Keratinocyte (primary cell): ENCODE measurements at regions not wholly inside any gene's neighbourhood (a gene's known extent, or its start where the extent isn't known, plus 50 kb on each side); places are given as distances from the start of the nearest gene placed in this dataset.

ENCODE experiments used
- DNase-seq: peaks from one replicate; pipeline ENCODE4 v3.0.0-alpha.2; 2011; ENCODE audit warnings: low read depth, missing footprints, low spot score
- FAIRE-seq: peaks from 2 replicates; lab custom pipeline; 2011; peaks lifted over from hg19 to GRCh38; lab: Jason Lieb, UNC
- H2AFZ ChIP-seq: 2 replicates; pipeline ENCODE4 v1.6.0; 2012; ENCODE audit warnings: low read length, control low read depth, inconsistent platforms; ENCODE audit not compliant: control insufficient read depth
- H3K27ac ChIP-seq: 2 replicates; pipeline ENCODE4 v1.5.1; 2011; ENCODE audit warnings: low read length; ENCODE audit not compliant: control insufficient read depth, insufficient read depth
- H3K27me3 ChIP-seq: 3 replicates; pipeline ENCODE4 v1.6.0; 2011; ENCODE audit warnings: low read length; ENCODE audit not compliant: control insufficient read depth, insufficient read depth; ENCODE audit errors: extremely low read depth
- H3K36me3 ChIP-seq, 2 experiments: 2 replicates in 1 of 2; 3 replicates in 1 of 2; pipeline ENCODE4 v1.5.1; 2011; ENCODE audit warnings: low read length in 2 of 2, mild to moderate bottlenecking in 1 of 2; ENCODE audit not compliant: control insufficient read depth in 2 of 2, insufficient read depth in 2 of 2; ENCODE audit errors: extremely low read depth in 1 of 2
- H3K4me1 ChIP-seq: 3 replicates; pipeline ENCODE4 v1.5.1; 2011; ENCODE audit warnings: low read length; ENCODE audit not compliant: control insufficient read depth, insufficient read depth; ENCODE audit errors: extremely low read depth
- H3K4me2 ChIP-seq: 3 replicates; pipeline ENCODE4 v1.6.0; 2011; ENCODE audit warnings: low read depth, low read length; ENCODE audit not compliant: control insufficient read depth, insufficient read depth; ENCODE audit errors: extremely low read depth
- H3K4me3 ChIP-seq, 3 experiments: fragments of 200-600 bp in 1 of 3; sonication (generic) in 1 of 3; 2 replicates in 2 of 3; 3 replicates in 1 of 3; pipeline ENCODE4 v1.5.1; 2011 to 2016; ENCODE audit warnings: low read length in 3 of 3, mild to moderate bottlenecking in 3 of 3, control low read depth in 2 of 3, inconsistent platforms in 1 of 3, low read depth in 1 of 3, mixed read lengths in 1 of 3, mixed run types in 1 of 3, moderate library complexity in 1 of 3; ENCODE audit not compliant: control insufficient read depth in 2 of 3, insufficient read depth in 2 of 3; ENCODE audit errors: extremely low read depth in 1 of 3
- H3K79me2 ChIP-seq: 2 replicates; pipeline ENCODE4 v1.6.0; 2012; ENCODE audit warnings: low read length; ENCODE audit not compliant: control insufficient read depth, insufficient read depth
- H3K9ac ChIP-seq: 3 replicates; pipeline ENCODE4 v1.6.0; 2011; ENCODE audit warnings: low read length; ENCODE audit not compliant: control insufficient read depth, insufficient read depth; ENCODE audit errors: extremely low read depth
- H3K9me1 ChIP-seq: 3 replicates; pipeline ENCODE4 v1.6.0; 2011; ENCODE audit warnings: low read length; ENCODE audit not compliant: control insufficient read depth, insufficient read depth; ENCODE audit errors: extremely low read depth
- H3K9me3 ChIP-seq: 2 replicates; pipeline ENCODE4 v1.5.1; 2012; ENCODE audit warnings: low read depth, low read length; ENCODE audit not compliant: control insufficient read depth
- H4K20me1 ChIP-seq: 3 replicates; pipeline ENCODE4 v1.6.0; 2011; ENCODE audit warnings: low read length; ENCODE audit not compliant: control insufficient read depth, insufficient read depth; ENCODE audit errors: extremely low read depth
- CTCF ChIP-seq, 3 experiments: IDR thresholded peaks in 1 of 3; conservative IDR thresholded peaks in 1 of 3; optimal IDR thresholded peaks in 1 of 3; 2 replicates in 2 of 3; 3 replicates in 1 of 3; pipeline versions ENCODE3 to v1.5.1; 2011; ENCODE audit warnings: low read length in 3 of 3, mild to moderate bottlenecking in 3 of 3, moderate library complexity in 2 of 3, control low read depth in 1 of 3, inconsistent platforms in 1 of 3; ENCODE audit not compliant: insufficient read depth in 2 of 3; ENCODE audit errors: extremely low read depth in 1 of 3
- EZH2 ChIP-seq: IDR thresholded peaks from one replicate; pipeline ENCODE4 v1.6.1; 2012; ENCODE audit warnings: inconsistent platforms, mild to moderate bottlenecking, low read length, moderate library complexity
- dilution Hi-C: fragments of 300-500 bp; cut with MboI; formaldehyde crosslinking; loops from one replicate; pipeline ENCODE4 v1.7.0; 2020; ENCODE audit warnings: low sequenced_read_pairs; ENCODE audit not compliant: extremely low pct_ligation_motif_present

GRCh38 chr12:11477110-11477509 lies 81.7 kb upstream of the PRB2 start:
- H3K79me2 ChIP-seq: no peaks in the 10 kb centered on the region
- TF ChIP-seq EZH2 (no peak), CTCF (optimal IDR thresholded peaks at IDR 0.05 in 1 of 3, IDR thresholded peaks at IDR 0.05 in 1 of 3, conservative IDR thresholded peaks at IDR 0.05 in 1 of 3; ENCODE audit: extremely low read depth in 1 of 3, insufficient read depth in 2 of 3, low read length in 3 of 3) (no peak)
- no peak overlapping the region for H2AFZ ChIP-seq
- H3K4me1 ChIP-seq: no peaks in the 10 kb centered on the region
- no peaks in the 10 kb centered on the region for H3K9me3 ChIP-seq
- dilution Hi-C loops: loop anchor here (25.0 kb wide), 1 partner anchor 240 kb away; no protein-coding TSS in a partner anchor
- no peaks in the 10 kb centered on the region for H3K36me3 ChIP-seq
- H3K4me3 ChIP-seq: no peak overlapping the region
- no peak for FAIRE-seq
- no peak overlapping the region for H3K4me2 ChIP-seq
- no peak overlapping the region for H3K27ac ChIP-seq
- H3K9me1 ChIP-seq: no peaks in the 10 kb centered on the region
- H3K9ac ChIP-seq: no peak overlapping the region
- H4K20me1 ChIP-seq: no peaks in the 10 kb centered on the region
- no peaks in the 10 kb centered on the region for H3K27me3 ChIP-seq
- DNase-seq: no peak

DNA sequence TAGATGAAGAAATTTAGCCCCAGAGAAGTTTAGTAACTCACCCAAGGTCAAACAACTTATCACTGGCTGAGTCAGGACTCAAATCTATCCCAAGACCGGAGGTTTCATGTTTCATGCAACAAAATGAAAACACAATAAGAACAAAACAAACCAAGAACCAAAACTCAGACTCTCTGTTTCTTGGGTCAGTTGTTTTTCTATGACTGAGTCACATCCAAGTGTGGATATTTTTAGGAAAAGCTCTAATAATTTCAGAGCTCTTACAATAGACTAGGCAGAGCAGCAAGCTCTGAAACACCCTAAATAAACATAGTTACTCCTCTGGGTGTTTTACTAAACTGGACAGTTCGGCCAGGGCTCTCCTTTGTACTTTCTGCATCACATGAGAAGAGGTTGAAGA lies 87.6 kb upstream of the PRB2 start:
- Histone ChIP-seq H3K4me3 (no peak overlapping the region), H2AFZ (no peak overlapping the region), H3K27ac (no peak overlapping the region), H3K9me1 (no peaks in the 10 kb centered on the region), H3K4me2 (no peak overlapping the region), H3K27me3 (no peaks in the 10 kb centered on the region), H3K79me2 (no peaks in the 10 kb centered on the region), H3K36me3 (no peaks in the 10 kb centered on the region), H4K20me1 (no peaks in the 10 kb centered on the region), H3K4me1 (no peaks in the 10 kb centered on the region), H3K9me3 (no peaks in the 10 kb centered on the region), H3K9ac (no peak overlapping the region)
- dilution Hi-C loops: loop anchor here (25.0 kb wide), 1 partner anchor 246 kb away; no protein-coding TSS in a partner anchor
- TF ChIP-seq CTCF (optimal IDR thresholded peaks at IDR 0.05 in 1 of 3, IDR thresholded peaks at IDR 0.05 in 1 of 3, conservative IDR thresholded peaks at IDR 0.05 in 1 of 3; ENCODE audit: extremely low read depth in 1 of 3, insufficient read depth in 2 of 3, low read length in 3 of 3) (no peak), EZH2 (no peak)
- DNase-seq (no peak), FAIRE-seq (no peak)
